HG03521 (cell line): ENCODE measurements at regions not wholly inside any gene's neighbourhood (a gene's known extent, or its start where the extent isn't known, plus 50 kb on each side); places are given as distances from the start of the nearest gene placed in this dataset.

Source experiments
- ATAC-seq: cut with Tn5 transposase; IDR thresholded peaks from one replicate; pipeline ENCODE4 v1.9.1; 2021; ENCODE audit warnings: mild to moderate bottlenecking, moderate library complexity; ENCODE audit not compliant: unreplicated experiment

- no peak for ATAC-seq
Observed at GRCh38 chr3:113051787-113052186, 61.0 kb downstream of the GTPBP8 start.

GRCh38 chr3:113053169-113053568 is 62.4 kb downstream of the GTPBP8 start:
- no peak for ATAC-seq

GRCh38 chr3:113054552-113054951 is 63.8 kb downstream of the GTPBP8 start:
- ATAC-seq, result no peak

- ATAC-seq, result no peak
Observed at GRCh38 chr3:113055201-113055600, 64.4 kb downstream of the GTPBP8 start.

DNA sequence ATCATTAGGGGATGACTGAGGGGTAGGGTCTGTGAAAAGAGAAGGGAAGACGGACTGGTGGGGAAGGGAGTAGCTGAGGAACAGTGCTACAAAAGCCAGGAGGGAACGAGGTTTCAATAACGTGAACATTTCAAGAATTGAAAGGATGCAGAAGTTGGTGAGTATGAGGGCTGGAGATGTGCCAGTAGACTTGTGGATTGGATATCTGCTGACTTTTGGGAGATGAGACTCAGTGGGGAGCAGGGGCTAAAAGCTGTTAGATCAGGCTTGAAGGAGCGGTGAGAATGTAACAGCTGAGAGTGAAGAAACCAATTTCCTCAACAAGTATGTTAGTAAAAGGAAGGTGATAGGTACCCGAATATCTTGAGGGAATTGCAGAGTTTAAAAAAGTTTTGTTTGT is 65.2 kb downstream of the GTPBP8 start:
- ATAC-seq, result no peak

GRCh38 chr3:113057117-113057516 is 66.3 kb downstream of the GTPBP8 start:
- ATAC-seq, result peak; percentile 61

GRCh38 chr3:113058188-113058587 is 67.4 kb downstream of the GTPBP8 start:
- ATAC-seq, result no peak

DNA sequence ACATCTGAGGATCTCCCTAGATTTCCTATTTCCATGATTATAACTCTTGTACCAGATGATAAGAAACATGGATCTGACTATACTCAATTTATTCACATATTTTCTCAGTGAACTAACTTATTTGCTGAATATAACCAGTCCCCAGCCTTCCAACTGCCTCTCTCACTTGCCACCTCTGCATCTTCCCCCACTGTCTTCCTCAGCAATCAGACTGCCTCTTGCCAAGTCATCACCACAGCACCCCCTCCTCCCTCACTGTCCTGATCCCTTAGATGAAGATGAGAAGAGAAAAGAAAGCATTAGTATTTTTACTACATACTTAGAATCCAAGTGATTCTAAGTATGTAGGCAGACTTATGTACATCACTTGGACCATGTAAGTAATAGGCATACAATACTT is 71.9 kb downstream of the GTPBP8 start:
- ATAC-seq, result no peak

DNA sequence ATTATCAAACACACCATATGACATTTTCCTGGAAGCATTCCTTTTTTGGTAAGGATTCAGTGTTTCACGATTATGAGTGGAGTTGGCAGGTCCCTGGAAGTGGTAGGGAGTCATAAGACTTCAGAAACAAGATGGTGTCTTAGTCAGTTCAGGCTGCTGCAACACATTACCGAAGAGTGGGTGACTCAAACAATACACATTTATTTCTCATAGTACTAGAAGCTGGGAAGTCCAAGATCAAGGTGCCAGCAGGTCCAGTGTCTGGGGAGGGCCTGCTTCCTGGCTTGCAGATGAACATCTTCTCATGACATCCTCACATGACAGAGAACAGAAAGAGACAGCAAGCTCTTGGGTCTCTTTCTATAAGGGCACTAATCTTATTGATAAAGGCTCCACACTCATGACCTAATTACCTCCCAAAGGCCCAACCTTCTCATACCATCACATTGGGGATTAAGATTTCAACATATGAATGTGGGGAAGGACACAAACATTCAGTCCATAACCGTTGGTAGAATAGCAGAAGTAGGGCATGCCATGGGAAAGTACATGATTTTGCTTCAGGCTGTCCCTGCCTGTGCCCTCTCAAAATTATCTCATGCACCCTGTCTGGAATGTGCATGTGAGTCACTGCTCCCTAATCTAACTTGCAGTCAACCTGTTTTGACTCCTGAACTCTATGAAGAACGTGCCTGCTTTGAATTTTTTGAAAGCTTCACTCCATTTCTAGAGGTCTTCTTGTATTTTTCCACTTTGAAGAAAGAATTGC is 72.5 kb downstream of the GTPBP8 start:
- ATAC-seq, result no peak

DNA sequence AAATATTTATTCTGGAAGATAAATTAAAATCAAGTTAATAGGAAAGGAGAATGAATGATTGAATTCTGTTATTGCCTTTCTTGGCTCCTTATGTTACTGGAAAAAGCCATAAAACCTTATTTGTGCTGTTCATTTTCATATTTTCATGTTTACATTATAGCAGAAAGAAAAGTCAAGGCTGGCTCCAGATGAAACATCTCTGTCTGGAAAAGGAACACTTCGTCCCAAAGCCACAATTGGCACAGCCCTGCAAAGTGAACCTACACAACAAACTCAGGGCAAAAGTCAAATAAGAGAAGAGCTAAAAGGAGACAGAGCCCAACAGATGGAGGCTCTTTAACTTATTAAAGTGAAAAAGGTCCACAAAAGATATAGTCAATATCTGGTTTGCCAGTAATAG is 73.4 kb downstream of the GTPBP8 start:
- ATAC-seq, result no peak

DNA sequence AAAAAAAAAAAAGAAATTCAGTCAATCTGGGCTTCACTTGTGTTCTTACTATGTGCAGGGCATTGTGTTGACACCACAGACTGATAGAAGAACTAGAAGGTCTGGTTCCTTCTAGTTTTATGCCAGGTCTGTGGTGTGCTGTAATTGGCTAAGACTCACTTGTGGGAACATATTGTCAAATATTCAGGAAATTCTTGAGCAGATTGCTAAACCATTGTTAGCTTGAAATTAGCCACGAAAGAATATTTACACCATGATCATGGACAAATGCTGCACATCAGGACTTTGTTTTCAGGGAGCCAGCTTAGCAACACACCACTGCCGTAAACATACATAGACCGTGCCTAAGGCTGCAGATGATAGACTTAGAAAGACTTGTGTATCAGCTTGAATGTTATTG is 74.6 kb downstream of the GTPBP8 start:
- ATAC-seq, result no peak

GRCh38 chr3:113070072-113070640 is 79.4 kb downstream of the GTPBP8 start:
- ATAC-seq, result no peak

DNA sequence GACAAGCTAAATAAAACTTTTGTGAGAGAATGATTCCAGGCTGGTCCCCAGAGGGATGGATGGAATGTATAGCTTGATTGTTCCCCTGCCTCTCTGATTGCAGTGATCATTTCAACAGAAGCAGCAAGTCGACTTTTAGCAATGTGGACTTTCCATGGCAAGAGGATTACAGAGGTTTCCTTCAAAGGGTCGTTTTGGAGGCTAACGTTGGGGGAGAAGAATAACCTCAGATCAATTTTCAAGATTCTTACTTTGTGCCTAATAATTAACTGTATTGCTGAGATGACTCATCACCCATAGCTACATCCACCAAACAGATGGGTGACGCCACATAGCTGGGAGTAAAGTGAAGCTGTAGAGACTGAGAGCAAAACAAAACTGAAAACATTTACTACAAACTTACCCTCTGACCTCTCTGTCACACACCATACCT is 79.9 kb downstream of the GTPBP8 start:
- ATAC-seq, result peak; percentile 95

GRCh38 chr3:113075588-113075987 is 84.8 kb downstream of the GTPBP8 start:
- no peak for ATAC-seq

DNA sequence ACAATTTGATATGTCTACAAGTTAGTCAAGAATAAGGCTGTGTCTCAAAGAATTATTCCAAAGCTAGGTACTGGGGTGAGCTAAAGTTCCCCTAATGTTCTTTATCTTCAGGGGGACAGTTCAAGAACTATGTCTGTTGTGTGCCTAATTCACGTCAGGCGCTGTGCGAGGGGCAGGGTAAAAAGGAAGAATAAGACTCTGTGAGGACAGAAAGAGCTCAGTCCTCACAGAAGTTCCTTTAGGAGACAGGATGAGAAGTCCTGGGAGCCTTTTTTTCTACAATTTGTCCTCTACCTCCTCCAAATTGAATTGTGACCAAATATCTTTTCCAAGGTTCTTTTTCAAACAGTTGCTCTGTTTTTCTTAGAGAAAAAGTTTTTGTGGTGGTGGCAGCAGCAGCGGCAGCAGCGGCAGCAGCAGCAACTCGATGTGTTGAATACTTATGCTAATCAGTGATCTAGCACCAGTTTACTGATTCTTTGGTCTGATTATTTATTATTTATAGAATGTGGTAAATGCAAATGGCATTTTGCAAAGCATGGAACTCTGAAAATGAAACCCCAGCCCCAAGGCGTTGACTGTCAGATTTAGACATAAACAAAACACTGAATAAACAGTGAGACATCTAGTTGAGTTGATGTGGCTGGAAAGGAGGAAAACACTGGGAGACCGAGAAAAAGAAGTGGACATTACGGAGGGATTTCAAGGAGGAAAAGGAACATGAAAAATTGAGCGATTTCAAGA is 88.6 kb downstream of the GTPBP8 start:
- peak; percentile 81 for ATAC-seq

DNA sequence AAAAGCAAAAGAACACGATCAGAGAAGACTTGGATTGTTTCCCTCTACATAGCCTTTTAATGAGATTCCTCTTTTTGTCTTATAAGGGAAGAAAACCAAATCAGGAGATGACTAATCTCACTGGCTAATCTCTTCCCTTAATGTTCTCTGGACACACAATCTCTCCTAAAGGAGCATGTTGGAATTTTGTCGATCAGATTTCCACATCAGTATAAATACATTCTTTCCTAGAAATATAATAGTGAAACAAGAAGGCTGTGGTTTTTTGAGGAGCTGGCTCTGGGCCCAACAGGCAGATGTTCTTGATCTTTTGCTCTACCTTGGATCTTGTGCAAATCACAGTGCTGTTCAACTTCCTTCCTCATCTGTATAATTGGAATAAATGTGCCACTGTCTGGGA is 94.0 kb downstream of the GTPBP8 start:
- no peak for ATAC-seq

DNA sequence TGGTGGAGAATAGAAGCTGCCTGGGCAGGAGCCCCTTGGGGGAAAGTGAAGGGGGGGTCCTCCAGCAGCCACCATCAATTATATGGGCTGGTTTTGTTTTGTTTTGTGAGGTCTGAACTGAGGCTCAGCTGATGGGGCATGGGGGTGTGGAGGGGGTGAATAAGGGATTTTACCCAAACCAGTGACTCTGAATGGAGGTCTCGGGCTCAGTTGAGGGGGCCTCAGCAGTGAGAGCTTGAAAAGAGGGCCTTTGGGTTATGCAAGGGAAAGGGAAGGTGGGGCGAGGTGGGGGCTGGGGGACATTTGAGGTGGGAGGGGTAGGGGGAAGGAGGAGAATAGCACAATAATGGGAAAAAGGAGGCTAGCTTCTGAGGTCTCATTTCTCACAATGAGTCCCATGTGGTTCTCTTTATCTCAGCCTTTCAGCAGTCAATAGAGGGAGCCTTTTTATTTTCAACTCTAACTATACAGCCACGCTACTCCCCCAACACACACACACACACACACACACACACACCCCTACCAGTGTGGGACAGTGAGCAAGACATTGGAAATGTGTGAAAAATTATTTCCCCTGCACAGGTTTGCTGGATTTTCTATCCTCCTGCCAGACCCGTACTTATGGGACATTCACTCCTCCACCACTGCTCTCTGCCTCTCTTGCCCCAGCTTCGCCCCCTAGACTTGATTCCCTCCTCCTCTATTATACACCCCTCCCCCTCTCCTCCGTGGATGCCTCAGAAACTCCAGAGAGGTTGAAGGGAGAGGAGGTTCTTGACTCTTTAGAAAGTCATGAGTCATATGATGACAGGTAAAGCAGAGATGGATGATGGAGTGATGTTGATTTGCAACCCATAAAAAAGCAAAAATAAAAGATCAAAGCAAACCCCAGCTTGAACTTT is 96.0 kb downstream of the GTPBP8 start:
- ATAC-seq, result no peak

GRCh38 chr3:113088616-113089015 is 97.8 kb downstream of the GTPBP8 start:
- ATAC-seq, result no peak

GRCh38 chr3:113091417-113091816 is 100.6 kb downstream of the GTPBP8 start:
- ATAC-seq, result no peak

DNA sequence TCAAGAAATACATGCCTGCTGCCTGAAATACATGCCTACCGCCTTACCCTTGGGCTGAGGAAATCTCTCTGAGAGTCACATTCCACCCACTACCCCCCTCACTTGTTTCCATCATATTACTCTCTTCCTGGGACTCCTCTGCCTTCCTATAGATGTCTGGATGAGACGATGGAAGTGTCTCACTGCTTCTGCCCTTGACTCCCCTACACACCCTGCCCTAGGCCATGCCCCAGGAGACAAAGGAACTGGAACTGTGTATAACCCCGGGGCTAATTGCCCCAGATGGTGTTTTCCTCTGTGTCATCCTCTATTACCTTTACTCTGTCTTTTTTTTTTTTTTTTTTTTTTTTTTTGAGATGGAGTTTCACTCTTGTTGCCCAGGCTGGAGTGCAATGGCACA is 102.0 kb downstream of the GTPBP8 start:
- ATAC-seq, result no peak
